Astrocyte (in vitro differentiated cells and primary cell): ENCODE measurements at regions not wholly inside any gene's neighbourhood (a gene's known extent, or its start where the extent isn't known, plus 50 kb on each side); places are given as distances from the start of the nearest gene placed in this dataset.

Source experiments
- DNase-seq: peaks from one replicate; pipeline ENCODE4 v3.0.0-alpha.2; 2010; ENCODE audit warnings: low read depth
- FAIRE-seq: peaks from 2 replicates; lab custom pipeline; 2011; peaks lifted over from hg19 to GRCh38; lab: Jason Lieb, UNC
- H2AFZ ChIP-seq: 2 replicates; pipeline ENCODE4 v1.6.0; 2012; ENCODE audit warnings: low read depth, low read length, inconsistent platforms
- H3K27ac ChIP-seq: 2 replicates; pipeline ENCODE4 v1.5.1; 2011; ENCODE audit warnings: low read depth, low read length, inconsistent platforms
- H3K27me3 ChIP-seq: 2 replicates; pipeline ENCODE4 v1.6.0; 2011; ENCODE audit warnings: low read length, inconsistent platforms; ENCODE audit not compliant: insufficient read depth
- H3K36me3 ChIP-seq: 2 replicates; pipeline ENCODE4 v1.5.1; 2011; ENCODE audit warnings: low read length, inconsistent platforms; ENCODE audit not compliant: insufficient read depth
- H3K4me1 ChIP-seq: 2 replicates; pipeline ENCODE4 v1.5.1; 2011; ENCODE audit warnings: low read length, inconsistent platforms; ENCODE audit not compliant: insufficient read depth
- H3K4me2 ChIP-seq: 2 replicates; pipeline ENCODE4 v1.6.0; 2012; ENCODE audit warnings: low read length, inconsistent platforms
- H3K4me3 ChIP-seq: 2 replicates; pipeline ENCODE4 v1.5.1; 2011; ENCODE audit warnings: low read depth, mild to moderate bottlenecking, low read length, inconsistent platforms; ENCODE audit not compliant: insufficient read depth
- H3K79me2 ChIP-seq: 2 replicates; pipeline ENCODE4 v1.6.0; 2012; ENCODE audit warnings: mild to moderate bottlenecking, low read length, inconsistent platforms; ENCODE audit not compliant: insufficient read depth
- H3K9ac ChIP-seq: 2 replicates; pipeline ENCODE4 v1.6.0; 2012; ENCODE audit warnings: mild to moderate bottlenecking, low read length, inconsistent platforms
- H3K9me3 ChIP-seq: 2 replicates; pipeline ENCODE4 v1.5.1; 2012; ENCODE audit warnings: low read depth, mild to moderate bottlenecking, low read length, inconsistent platforms; ENCODE audit not compliant: insufficient read depth
- H4K20me1 ChIP-seq: 2 replicates; pipeline ENCODE4 v1.6.0; 2012; ENCODE audit warnings: low read length, inconsistent platforms; ENCODE audit not compliant: insufficient read depth
- H3K27ac Mint-ChIP-seq: one replicate; pipeline ENCODE4 v1.8.0; 2021; ENCODE audit warnings: mild to moderate bottlenecking, mixed read lengths; ENCODE audit not compliant: unreplicated experiment
- H3K27me3 Mint-ChIP-seq: one replicate; pipeline ENCODE4 v1.8.0; 2021; ENCODE audit warnings: low read depth, mixed read lengths; ENCODE audit not compliant: unreplicated experiment
- H3K36me3 Mint-ChIP-seq: one replicate; pipeline ENCODE4 v1.8.0; 2021; ENCODE audit warnings: low read depth, mixed read lengths; ENCODE audit not compliant: unreplicated experiment
- H3K4me1 Mint-ChIP-seq: one replicate; pipeline ENCODE4 v1.8.0; 2021; ENCODE audit warnings: low read depth, mixed read lengths; ENCODE audit not compliant: unreplicated experiment
- H3K4me3 Mint-ChIP-seq: one replicate; pipeline ENCODE4 v1.8.0; 2021; ENCODE audit warnings: mild to moderate bottlenecking, moderate library complexity, mixed read lengths; ENCODE audit not compliant: unreplicated experiment
- H3K9me3 Mint-ChIP-seq: one replicate; pipeline ENCODE4 v1.8.0; 2021; ENCODE audit warnings: mild to moderate bottlenecking, mixed read lengths; ENCODE audit not compliant: unreplicated experiment
- CTCF ChIP-seq: IDR thresholded peaks from 2 replicates; pipeline ENCODE4 v1.5.1; 2011; ENCODE audit warnings: low read depth, mild to moderate bottlenecking, inconsistent platforms, low read length, moderate library complexity; ENCODE audit not compliant: insufficient read depth
- EZH2 ChIP-seq: IDR thresholded peaks from 2 replicates; pipeline ENCODE4 v1.6.1; 2012; ENCODE audit warnings: mild to moderate bottlenecking, low read length, inconsistent platforms; ENCODE audit not compliant: insufficient read depth

- peaks cover 36% of the 10 kb centered on the region for H3K4me1 ChIP-seq
- Mint-ChIP-seq H3K4me3 (no peak overlapping the region), H3K27me3 (peaks cover 24% of the 10 kb centered on the region), H3K36me3 (peaks cover 2% of the 10 kb centered on the region), H3K9me3 (no peaks in the 10 kb centered on the region), H3K27ac (no peak overlapping the region), H3K4me1 (peaks cover 24% of the 10 kb centered on the region)
- no peak for TF ChIP-seq CTCF
- no peak for TF ChIP-seq EZH2
- no peaks in the 10 kb centered on the region for H3K36me3 ChIP-seq
- no peaks in the 10 kb centered on the region for H3K27me3 ChIP-seq
- no peaks in the 10 kb centered on the region for H4K20me1 ChIP-seq
- no peak for DNase-seq
- FAIRE-seq = no peak
- peak overlapping the region; percentile 66 for H3K9ac ChIP-seq
- no peaks in the 10 kb centered on the region for H3K9me3 ChIP-seq
- H2AFZ ChIP-seq = peak overlapping the region; percentile 48
- peak overlapping the region; percentile 63 for H3K4me2 ChIP-seq
- H3K27ac ChIP-seq = peak overlapping the region; percentile 80
- no peak overlapping the region for H3K4me3 ChIP-seq
- H3K79me2 ChIP-seq = no peaks in the 10 kb centered on the region
Observed at GRCh38 chr20:50284811-50285375, 94.3 kb downstream of the CEBPB start.

GRCh38 chr20:50285376-50286173 lies 94.9 kb downstream of the CEBPB start:
- H3K4me3 ChIP-seq = no peak overlapping the region
- no peaks in the 10 kb centered on the region for H4K20me1 ChIP-seq
- H3K9me3 ChIP-seq = no peaks in the 10 kb centered on the region
- H3K36me3 ChIP-seq = no peaks in the 10 kb centered on the region
- peak overlapping the region; percentile 80 for H3K27ac ChIP-seq
- DNase-seq = peak; percentile 55
- H3K9me3 Mint-ChIP-seq = no peaks in the 10 kb centered on the region
- peaks cover 36% of the 10 kb centered on the region for H3K4me1 ChIP-seq
- no peak overlapping the region for H3K4me3 Mint-ChIP-seq
- TF ChIP-seq EZH2 (no peak), CTCF (no peak)
- H3K9ac ChIP-seq = peak overlapping the region; percentile 66
- H3K79me2 ChIP-seq = no peaks in the 10 kb centered on the region
- peak overlapping the region; percentile 62 for H3K27ac Mint-ChIP-seq
- no peak for FAIRE-seq
- peaks cover 18% of the 10 kb centered on the region for H3K27me3 Mint-ChIP-seq
- peak overlapping the region; percentile 63 for H3K4me2 ChIP-seq
- H3K27me3 ChIP-seq = no peaks in the 10 kb centered on the region
- peaks cover 24% of the 10 kb centered on the region for H3K4me1 Mint-ChIP-seq
- H3K36me3 Mint-ChIP-seq = peaks cover 2% of the 10 kb centered on the region
- H2AFZ ChIP-seq = peak overlapping the region; percentile 53

- Histone ChIP-seq H2AFZ (peak overlapping the region; percentile 53), H3K9me3 (no peaks in the 10 kb centered on the region), H3K4me2 (peak overlapping the region; percentile 63), H3K4me1 (peaks cover 36% of the 10 kb centered on the region), H3K4me3 (no peak overlapping the region), H3K27me3 (no peaks in the 10 kb centered on the region), H3K9ac (peak overlapping the region; percentile 66), H3K79me2 (no peaks in the 10 kb centered on the region), H3K36me3 (no peaks in the 10 kb centered on the region), H3K27ac (peak overlapping the region; percentile 80), H4K20me1 (no peaks in the 10 kb centered on the region)
- peaks cover 2% of the 10 kb centered on the region for H3K36me3 Mint-ChIP-seq
- peaks cover 12% of the 10 kb centered on the region for H3K27me3 Mint-ChIP-seq
- no peak for FAIRE-seq
- no peaks in the 10 kb centered on the region for H3K9me3 Mint-ChIP-seq
- H3K27ac Mint-ChIP-seq = peak overlapping the region; percentile 62
- H3K4me3 Mint-ChIP-seq = no peak overlapping the region
- H3K4me1 Mint-ChIP-seq = peaks cover 24% of the 10 kb centered on the region
- DNase-seq = no peak
- TF ChIP-seq CTCF = no peak
- no peak for TF ChIP-seq EZH2
Observed at GRCh38 chr20:50286174-50286511, 95.5 kb downstream of the CEBPB start.
